ENCODE measurements at regions not wholly inside any gene's neighbourhood (a gene's known extent, or its start where the extent isn't known, plus 50 kb on each side); places are given as distances from the start of the nearest gene placed in this dataset.

DNA sequence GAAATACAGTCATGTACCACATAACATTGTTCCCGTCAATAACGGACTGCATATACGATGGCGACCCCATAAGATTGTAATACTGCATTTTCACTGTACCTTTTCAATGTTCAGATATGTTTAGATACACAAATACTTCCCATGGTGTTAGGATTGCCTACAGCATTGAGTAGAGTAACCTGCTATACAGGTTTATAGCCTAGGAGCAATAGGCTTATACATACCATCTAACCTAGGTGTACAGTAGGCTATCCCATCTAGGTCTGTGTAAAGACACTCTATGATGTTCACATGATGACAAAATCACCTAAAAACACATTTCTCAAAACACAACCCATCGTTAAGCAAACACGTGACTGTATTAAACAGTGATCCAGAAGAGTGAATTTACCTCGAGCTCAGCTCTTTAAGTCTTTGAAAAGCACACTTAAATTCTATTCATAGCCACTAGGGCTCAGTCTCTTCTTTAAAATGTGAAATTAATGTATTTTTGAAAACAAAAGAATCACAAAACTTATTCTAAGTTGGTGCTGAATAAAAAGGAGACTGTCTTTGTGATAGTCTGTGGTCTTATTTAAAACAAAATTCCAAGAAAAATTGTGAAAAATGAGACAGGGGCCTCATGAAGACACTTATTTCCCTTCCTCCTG, 239.1 kb upstream of the ARID2 start:
- H3K4me2 ChIP-seq (ENCODE audit: insufficient read depth, low read length) = no peak overlapping the region
- no peaks in the 10 kb centered on the region for H4K20me1 ChIP-seq (ENCODE audit: insufficient read depth, low read length)
- no peak overlapping the region for H3K4me3 ChIP-seq (ENCODE audit: insufficient read depth, low read length)
- H3K36me3 ChIP-seq (ENCODE audit: insufficient read depth, low read length) = no peaks in the 10 kb centered on the region
- no peaks in the 10 kb centered on the region for H3K9me3 ChIP-seq (ENCODE audit: low read depth, low read length)
- TF ChIP-seq, protein P1, sequence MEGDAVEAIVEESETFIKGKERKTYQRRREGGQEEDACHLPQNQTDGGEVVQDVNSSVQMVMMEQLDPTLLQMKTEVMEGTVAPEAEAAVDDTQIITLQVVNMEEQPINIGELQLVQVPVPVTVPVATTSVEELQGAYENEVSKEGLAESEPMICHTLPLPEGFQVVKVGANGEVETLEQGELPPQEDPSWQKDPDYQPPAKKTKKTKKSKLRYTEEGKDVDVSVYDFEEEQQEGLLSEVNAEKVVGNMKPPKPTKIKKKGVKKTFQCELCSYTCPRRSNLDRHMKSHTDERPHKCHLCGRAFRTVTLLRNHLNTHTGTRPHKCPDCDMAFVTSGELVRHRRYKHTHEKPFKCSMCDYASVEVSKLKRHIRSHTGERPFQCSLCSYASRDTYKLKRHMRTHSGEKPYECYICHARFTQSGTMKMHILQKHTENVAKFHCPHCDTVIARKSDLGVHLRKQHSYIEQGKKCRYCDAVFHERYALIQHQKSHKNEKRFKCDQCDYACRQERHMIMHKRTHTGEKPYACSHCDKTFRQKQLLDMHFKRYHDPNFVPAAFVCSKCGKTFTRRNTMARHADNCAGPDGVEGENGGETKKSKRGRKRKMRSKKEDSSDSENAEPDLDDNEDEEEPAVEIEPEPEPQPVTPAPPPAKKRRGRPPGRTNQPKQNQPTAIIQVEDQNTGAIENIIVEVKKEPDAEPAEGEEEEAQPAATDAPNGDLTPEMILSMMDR (IDR thresholded peaks at IDR 0.05; ENCODE audit: extremely low read depth, low read depth, low read length) = no peak
- no peak overlapping the region for H3K27ac ChIP-seq (ENCODE audit: low read depth, low read length)
- no peaks in the 10 kb centered on the region for H3K4me1 ChIP-seq (ENCODE audit: insufficient read depth, low read length)
- H3K27me3 ChIP-seq (ENCODE audit: insufficient read depth, low read length) = no peaks in the 10 kb centered on the region
- no peak overlapping the region for H2AFZ ChIP-seq (ENCODE audit: low read length)
- no peak for DNase-seq (ENCODE audit: insufficient read length, low spot score, missing footprints)
- no peaks in the 10 kb centered on the region for H3K79me2 ChIP-seq (ENCODE audit: insufficient read depth, low read length)

DNA sequence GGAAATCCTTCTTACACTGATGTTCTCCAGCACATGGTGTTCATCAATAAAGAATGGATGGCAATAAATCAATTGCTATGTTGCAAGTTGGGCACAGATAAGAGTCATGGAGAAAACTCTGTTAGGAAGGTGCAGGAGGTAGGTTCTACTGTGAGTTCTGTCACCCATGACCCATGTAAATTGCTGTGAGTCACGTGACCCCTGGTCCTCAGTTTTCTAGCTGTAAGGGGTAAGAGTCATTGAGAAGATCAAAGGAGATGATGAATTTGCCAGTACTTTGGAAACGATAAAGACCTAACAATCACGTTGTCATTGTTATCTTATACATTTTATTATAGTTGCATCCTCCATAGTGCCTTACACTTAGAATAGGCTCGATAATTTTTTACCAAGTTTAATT, 235.2 kb upstream of the ARID2 start:
- no peak for DNase-seq (ENCODE audit: insufficient read length, low spot score, missing footprints)
- Histone ChIP-seq H3K4me2 (ENCODE audit: insufficient read depth, low read length) (no peak overlapping the region), H3K9me3 (ENCODE audit: low read depth, low read length) (no peaks in the 10 kb centered on the region), H3K27ac (ENCODE audit: low read depth, low read length) (no peak overlapping the region), H3K27me3 (ENCODE audit: insufficient read depth, low read length) (no peaks in the 10 kb centered on the region), H3K79me2 (ENCODE audit: insufficient read depth, low read length) (no peaks in the 10 kb centered on the region), H3K4me1 (ENCODE audit: insufficient read depth, low read length) (no peaks in the 10 kb centered on the region), H3K36me3 (ENCODE audit: insufficient read depth, low read length) (no peaks in the 10 kb centered on the region), H2AFZ (ENCODE audit: low read length) (no peak overlapping the region), H3K4me3 (ENCODE audit: insufficient read depth, low read length) (no peak overlapping the region), H4K20me1 (ENCODE audit: insufficient read depth, low read length) (no peaks in the 10 kb centered on the region)
- TF ChIP-seq, protein P1 (IDR thresholded peaks at IDR 0.05; ENCODE audit: extremely low read depth, low read depth, low read length) = no peak

DNA sequence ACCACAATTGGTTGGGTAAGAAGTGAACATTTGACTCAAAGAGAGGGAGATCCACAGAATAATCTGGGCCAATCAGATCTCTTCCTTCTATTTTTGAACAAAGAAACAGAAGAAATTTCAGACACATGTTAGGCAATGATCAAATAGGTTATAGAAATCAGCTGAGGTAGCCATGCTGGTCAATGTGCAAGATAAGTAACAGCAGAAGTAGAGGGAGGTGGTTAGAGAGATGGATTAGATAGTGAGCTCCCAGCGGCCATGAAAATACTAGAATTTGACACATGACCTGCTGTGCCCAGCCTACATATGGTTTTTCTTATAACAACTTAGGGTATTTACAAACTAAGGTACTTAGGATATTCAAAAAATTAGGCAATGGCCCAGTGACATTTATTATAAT, 230.9 kb upstream of the ARID2 start:
- no peaks in the 10 kb centered on the region for H3K4me1 ChIP-seq (ENCODE audit: insufficient read depth, low read length)
- no peak for DNase-seq (ENCODE audit: insufficient read length, low spot score, missing footprints)
- no peak overlapping the region for H2AFZ ChIP-seq (ENCODE audit: low read length)
- TF ChIP-seq, protein P1 (IDR thresholded peaks at IDR 0.05; ENCODE audit: extremely low read depth, low read depth, low read length) = no peak
- H3K27ac ChIP-seq (ENCODE audit: low read depth, low read length) = no peak overlapping the region
- H3K4me3 ChIP-seq (ENCODE audit: insufficient read depth, low read length) = no peak overlapping the region
- no peak overlapping the region for H3K4me2 ChIP-seq (ENCODE audit: insufficient read depth, low read length)
- H3K9me3 ChIP-seq (ENCODE audit: low read depth, low read length) = no peaks in the 10 kb centered on the region
- H4K20me1 ChIP-seq (ENCODE audit: insufficient read depth, low read length) = no peaks in the 10 kb centered on the region
- H3K27me3 ChIP-seq (ENCODE audit: insufficient read depth, low read length) = peaks cover 3% of the 10 kb centered on the region
- no peaks in the 10 kb centered on the region for H3K36me3 ChIP-seq (ENCODE audit: insufficient read depth, low read length)
- no peaks in the 10 kb centered on the region for H3K79me2 ChIP-seq (ENCODE audit: insufficient read depth, low read length)

DNA sequence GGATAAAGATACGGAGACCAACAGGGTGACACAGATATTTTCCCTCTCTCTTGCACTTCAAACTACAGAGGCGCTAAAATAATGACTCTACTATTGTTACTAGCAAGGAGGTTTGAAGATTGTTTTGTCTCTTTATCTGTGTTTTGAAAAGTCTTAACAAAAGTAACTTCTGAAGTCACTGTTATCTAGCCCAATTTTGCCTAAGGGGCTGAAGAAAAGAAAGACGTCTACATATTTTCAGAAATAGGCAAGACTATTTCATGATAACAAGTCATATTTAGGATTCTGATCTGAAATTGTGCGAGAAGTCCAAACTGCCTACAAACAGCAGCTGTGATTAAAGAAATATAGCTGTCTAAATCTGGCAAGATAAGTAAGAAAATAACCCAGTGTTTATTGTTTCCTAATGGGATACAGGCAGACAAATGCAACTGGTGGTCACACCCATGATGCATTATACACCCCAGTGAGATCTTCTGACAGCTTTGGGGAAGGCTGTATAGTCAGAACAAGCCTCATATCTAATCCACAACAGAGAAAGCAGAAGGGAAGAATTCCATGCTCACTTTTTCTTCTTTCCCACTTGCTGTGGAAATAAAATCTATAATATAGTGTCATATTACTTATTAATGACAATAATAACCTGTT, 226.9 kb upstream of the ARID2 start:
- H2AFZ ChIP-seq (ENCODE audit: low read length) = no peak overlapping the region
- H3K79me2 ChIP-seq (ENCODE audit: insufficient read depth, low read length) = no peaks in the 10 kb centered on the region
- H3K4me3 ChIP-seq (ENCODE audit: insufficient read depth, low read length) = no peak overlapping the region
- no peak overlapping the region for H3K27ac ChIP-seq (ENCODE audit: low read depth, low read length)
- TF ChIP-seq, protein P1 (IDR thresholded peaks at IDR 0.05; ENCODE audit: extremely low read depth, low read depth, low read length) = no peak
- no peaks in the 10 kb centered on the region for H3K36me3 ChIP-seq (ENCODE audit: insufficient read depth, low read length)
- no peak overlapping the region for H3K4me2 ChIP-seq (ENCODE audit: insufficient read depth, low read length)
- H4K20me1 ChIP-seq (ENCODE audit: insufficient read depth, low read length) = no peaks in the 10 kb centered on the region
- peaks cover 3% of the 10 kb centered on the region for H3K27me3 ChIP-seq (ENCODE audit: insufficient read depth, low read length)
- no peak for DNase-seq (ENCODE audit: insufficient read length, low spot score, missing footprints)
- H3K4me1 ChIP-seq (ENCODE audit: insufficient read depth, low read length) = no peaks in the 10 kb centered on the region
- H3K9me3 ChIP-seq (ENCODE audit: low read depth, low read length) = no peaks in the 10 kb centered on the region
